GM13976 (cell line): ENCODE measurements at regions not wholly inside any gene's neighbourhood (a gene's known extent, or its start where the extent isn't known, plus 50 kb on each side); places are given as distances from the start of the nearest gene placed in this dataset.

Experiments
- DNase-seq: peaks from one replicate; pipeline ENCODE4 v3.0.0; 2012; ENCODE audit warnings: low spot score
- in situ Hi-C: fragments of 300-500 bp; cut with MboI; formaldehyde crosslinking; loops from one replicate; pipeline ENCODE4 v1.12.0; 2022; ENCODE audit warnings: low sequenced_read_pairs, mixed read lengths, inconsistent platforms; ENCODE audit not compliant: unreplicated experiment
- TF ChIP-seq, protein P1 (sequence below): IDR thresholded peaks from 2 replicates; pipeline ENCODE4 v1.5.1; 2012; ENCODE audit warnings: borderline replicate concordance, mild to moderate bottlenecking; ENCODE audit not compliant: insufficient read depth; ENCODE audit errors: extremely low read depth, missing control alignments, control extremely low read depth

DNA sequence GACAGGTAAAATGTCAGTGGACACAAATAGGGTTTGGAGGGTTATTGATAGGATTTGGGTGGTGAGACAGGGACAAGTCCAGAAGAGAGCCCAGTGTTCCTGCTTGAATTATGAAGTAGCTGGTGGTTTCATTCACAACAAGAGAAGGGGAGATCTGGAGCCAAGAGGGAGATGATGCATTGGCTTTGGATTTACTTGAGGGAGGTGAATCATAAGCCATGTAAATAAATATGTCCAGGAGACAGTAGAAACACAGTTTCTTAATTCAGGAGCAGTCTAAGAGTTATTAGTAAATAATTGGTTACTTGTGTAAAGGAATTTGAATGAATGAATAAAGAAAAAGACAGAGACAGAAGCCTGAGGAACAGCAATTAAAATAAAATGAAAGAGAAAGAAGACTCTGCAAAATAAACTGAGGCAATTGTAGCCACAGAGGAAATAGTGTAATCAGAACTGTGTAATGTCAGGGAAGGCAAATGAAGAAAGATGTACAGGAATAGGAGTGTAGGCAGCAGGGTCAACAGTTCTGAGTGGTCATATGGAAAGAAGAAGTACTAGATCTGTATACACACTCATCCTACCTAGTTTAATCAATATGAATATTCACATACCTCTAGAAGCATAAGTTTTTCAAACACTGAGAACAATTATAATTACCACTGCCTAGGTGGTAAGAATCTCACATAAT, 50.2 kb upstream of the CXCL8 start:
- DNase-seq: no peak
- in situ Hi-C loops: no loop called here

More for the DNA sequence above, 50.2 kb upstream of the CXCL8 start:
- TF ChIP-seq, protein P1, sequence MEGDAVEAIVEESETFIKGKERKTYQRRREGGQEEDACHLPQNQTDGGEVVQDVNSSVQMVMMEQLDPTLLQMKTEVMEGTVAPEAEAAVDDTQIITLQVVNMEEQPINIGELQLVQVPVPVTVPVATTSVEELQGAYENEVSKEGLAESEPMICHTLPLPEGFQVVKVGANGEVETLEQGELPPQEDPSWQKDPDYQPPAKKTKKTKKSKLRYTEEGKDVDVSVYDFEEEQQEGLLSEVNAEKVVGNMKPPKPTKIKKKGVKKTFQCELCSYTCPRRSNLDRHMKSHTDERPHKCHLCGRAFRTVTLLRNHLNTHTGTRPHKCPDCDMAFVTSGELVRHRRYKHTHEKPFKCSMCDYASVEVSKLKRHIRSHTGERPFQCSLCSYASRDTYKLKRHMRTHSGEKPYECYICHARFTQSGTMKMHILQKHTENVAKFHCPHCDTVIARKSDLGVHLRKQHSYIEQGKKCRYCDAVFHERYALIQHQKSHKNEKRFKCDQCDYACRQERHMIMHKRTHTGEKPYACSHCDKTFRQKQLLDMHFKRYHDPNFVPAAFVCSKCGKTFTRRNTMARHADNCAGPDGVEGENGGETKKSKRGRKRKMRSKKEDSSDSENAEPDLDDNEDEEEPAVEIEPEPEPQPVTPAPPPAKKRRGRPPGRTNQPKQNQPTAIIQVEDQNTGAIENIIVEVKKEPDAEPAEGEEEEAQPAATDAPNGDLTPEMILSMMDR: no peak
